ENCODE measurements at regions not wholly inside any gene's neighbourhood (a gene's known extent, or its start where the extent isn't known, plus 50 kb on each side); places are given as distances from the start of the nearest gene placed in this dataset.
A peak's percentile ranks its signal among the peaks of the same experiment; 100 is the strongest.

GRCh38 chr5:106152569-106152968, 1518.2 kb downstream of the EFNA5 start:
- H3K27me3 ChIP-seq (ENCODE audit: control insufficient read depth, insufficient read depth, low read length), result no peaks in the 10 kb centered on the region
- H3K4me3 ChIP-seq (ENCODE audit: low read length), result no peak overlapping the region
- DNase-seq, result no peak
- no peak overlapping the region for H3K27ac ChIP-seq (ENCODE audit: low read length)
- no peaks in the 10 kb centered on the region for H3K4me1 ChIP-seq (ENCODE audit: control insufficient read depth, insufficient read depth, low read length)
- H3K9me3 ChIP-seq (replicated peaks; ENCODE audit: control insufficient read depth, low read depth, low read length), result no peaks in the 10 kb centered on the region
- no CpG with 5 or more reads among the region's 1 CpG for WGBS (ENCODE audit: insufficient coverage)
- no peaks in the 10 kb centered on the region for H3K36me3 ChIP-seq (ENCODE audit: control insufficient read depth, insufficient read depth, low read length)

GRCh38 chr5:106142116-106142515, 1528.6 kb downstream of the EFNA5 start:
- no peak overlapping the region for H3K27ac ChIP-seq (ENCODE audit: low read length)
- H3K4me1 ChIP-seq (ENCODE audit: control insufficient read depth, insufficient read depth, low read length), result no peaks in the 10 kb centered on the region
- H3K9me3 ChIP-seq (replicated peaks; ENCODE audit: control insufficient read depth, low read depth, low read length), result no peaks in the 10 kb centered on the region
- no peak overlapping the region for H3K4me3 ChIP-seq (ENCODE audit: low read length)
- no peaks in the 10 kb centered on the region for H3K27me3 ChIP-seq (ENCODE audit: control insufficient read depth, insufficient read depth, low read length)
- no peak for DNase-seq
- no peaks in the 10 kb centered on the region for H3K36me3 ChIP-seq (ENCODE audit: control insufficient read depth, insufficient read depth, low read length)

GRCh38 chr5:106140101-106140500, 1530.6 kb downstream of the EFNA5 start:
- Histone ChIP-seq H3K36me3 (ENCODE audit: control insufficient read depth, insufficient read depth, low read length) (no peaks in the 10 kb centered on the region), H3K4me3 (ENCODE audit: low read length) (no peak overlapping the region), H3K27me3 (ENCODE audit: control insufficient read depth, insufficient read depth, low read length) (no peaks in the 10 kb centered on the region), H3K4me1 (ENCODE audit: control insufficient read depth, insufficient read depth, low read length) (no peaks in the 10 kb centered on the region), H3K9me3 (replicated peaks; ENCODE audit: control insufficient read depth, low read depth, low read length) (no peaks in the 10 kb centered on the region), H3K27ac (ENCODE audit: low read length) (no peak overlapping the region)
- WGBS (ENCODE audit: insufficient coverage), result no CpG with 5 or more reads among the region's 2 CpGs
- no peak for DNase-seq

- H3K27ac ChIP-seq (ENCODE audit: low read length), result no peak overlapping the region
- no peaks in the 10 kb centered on the region for H3K36me3 ChIP-seq (ENCODE audit: control insufficient read depth, insufficient read depth, low read length)
- no peak overlapping the region for H3K4me3 ChIP-seq (ENCODE audit: low read length)
- H3K4me1 ChIP-seq (ENCODE audit: control insufficient read depth, insufficient read depth, low read length), result no peaks in the 10 kb centered on the region
- peak; percentile 8 for DNase-seq
- no CpG with 5 or more reads among the region's 2 CpGs for WGBS (ENCODE audit: insufficient coverage)
- no peaks in the 10 kb centered on the region for H3K9me3 ChIP-seq (replicated peaks; ENCODE audit: control insufficient read depth, low read depth, low read length)
- H3K27me3 ChIP-seq (ENCODE audit: control insufficient read depth, insufficient read depth, low read length), result no peaks in the 10 kb centered on the region
Observed at GRCh38 chr5:106136061-106136460, 1534.7 kb downstream of the EFNA5 start.

- 100% methylated on average over 1 of the region's 1 CpG for WGBS (ENCODE audit: insufficient coverage)
Observed at GRCh38 chr5:106135473-106135872, 1535.3 kb downstream of the EFNA5 start.

GRCh38 chr5:106134549-106134948, 1536.2 kb downstream of the EFNA5 start:
- Histone ChIP-seq H3K9me3 (replicated peaks; ENCODE audit: control insufficient read depth, low read depth, low read length) (no peaks in the 10 kb centered on the region), H3K4me3 (ENCODE audit: low read length) (no peak overlapping the region), H3K27me3 (ENCODE audit: control insufficient read depth, insufficient read depth, low read length) (no peaks in the 10 kb centered on the region), H3K27ac (ENCODE audit: low read length) (no peak overlapping the region), H3K4me1 (ENCODE audit: control insufficient read depth, insufficient read depth, low read length) (no peaks in the 10 kb centered on the region), H3K36me3 (ENCODE audit: control insufficient read depth, insufficient read depth, low read length) (no peaks in the 10 kb centered on the region)
- DNase-seq, result no peak

More at GRCh38 chr5:106135473-106135872, 1535.3 kb downstream of the EFNA5 start:
- Histone ChIP-seq H3K27me3 (ENCODE audit: control insufficient read depth, insufficient read depth, low read length) (no peaks in the 10 kb centered on the region), H3K4me3 (ENCODE audit: low read length) (no peak overlapping the region), H3K9me3 (replicated peaks; ENCODE audit: control insufficient read depth, low read depth, low read length) (no peaks in the 10 kb centered on the region), H3K27ac (ENCODE audit: low read length) (no peak overlapping the region), H3K36me3 (ENCODE audit: control insufficient read depth, insufficient read depth, low read length) (no peaks in the 10 kb centered on the region), H3K4me1 (ENCODE audit: control insufficient read depth, insufficient read depth, low read length) (no peaks in the 10 kb centered on the region)
- DNase-seq, result no peak

- Histone ChIP-seq H3K4me3 (ENCODE audit: low read length) (no peak overlapping the region), H3K27ac (ENCODE audit: low read length) (no peak overlapping the region), H3K27me3 (ENCODE audit: control insufficient read depth, insufficient read depth, low read length) (no peaks in the 10 kb centered on the region), H3K4me1 (ENCODE audit: control insufficient read depth, insufficient read depth, low read length) (no peaks in the 10 kb centered on the region), H3K36me3 (ENCODE audit: control insufficient read depth, insufficient read depth, low read length) (no peaks in the 10 kb centered on the region), H3K9me3 (replicated peaks; ENCODE audit: control insufficient read depth, low read depth, low read length) (no peaks in the 10 kb centered on the region)
- no peak for DNase-seq
- 100% methylated on average over 1 of the region's 2 CpGs for WGBS (ENCODE audit: insufficient coverage)
Observed at GRCh38 chr5:106127985-106128384, 1542.8 kb downstream of the EFNA5 start.

- no peak overlapping the region for H3K27ac ChIP-seq (ENCODE audit: low read length)
- no peak overlapping the region for H3K4me3 ChIP-seq (ENCODE audit: low read length)
- H3K36me3 ChIP-seq (ENCODE audit: control insufficient read depth, insufficient read depth, low read length), result no peaks in the 10 kb centered on the region
- H3K27me3 ChIP-seq (ENCODE audit: control insufficient read depth, insufficient read depth, low read length), result no peaks in the 10 kb centered on the region
- H3K9me3 ChIP-seq (replicated peaks; ENCODE audit: control insufficient read depth, low read depth, low read length), result no peaks in the 10 kb centered on the region
- WGBS (ENCODE audit: insufficient coverage), result no CpG with 5 or more reads among the region's 1 CpG
- no peak for DNase-seq
- H3K4me1 ChIP-seq (ENCODE audit: control insufficient read depth, insufficient read depth, low read length), result no peaks in the 10 kb centered on the region
Observed at GRCh38 chr5:106127341-106127781, 1543.4 kb downstream of the EFNA5 start.

- H3K9me3 ChIP-seq (replicated peaks; ENCODE audit: control insufficient read depth, low read depth, low read length), result no peaks in the 10 kb centered on the region
- no peaks in the 10 kb centered on the region for H3K27me3 ChIP-seq (ENCODE audit: control insufficient read depth, insufficient read depth, low read length)
- DNase-seq, result no peak
- H3K4me1 ChIP-seq (ENCODE audit: control insufficient read depth, insufficient read depth, low read length), result no peaks in the 10 kb centered on the region
- no CpG with 5 or more reads among the region's 7 CpGs for WGBS (ENCODE audit: insufficient coverage)
- no peaks in the 10 kb centered on the region for H3K36me3 ChIP-seq (ENCODE audit: control insufficient read depth, insufficient read depth, low read length)
- no peak overlapping the region for H3K4me3 ChIP-seq (ENCODE audit: low read length)
- no peak overlapping the region for H3K27ac ChIP-seq (ENCODE audit: low read length)
Observed at GRCh38 chr5:106121972-106122605, 1548.6 kb downstream of the EFNA5 start.

- H3K27ac ChIP-seq (ENCODE audit: low read length), result no peak overlapping the region
- no CpG with 5 or more reads among the region's 3 CpGs for WGBS (ENCODE audit: insufficient coverage)
- H3K9me3 ChIP-seq (replicated peaks; ENCODE audit: control insufficient read depth, low read depth, low read length), result peaks cover 2% of the 10 kb centered on the region
- H3K27me3 ChIP-seq (ENCODE audit: control insufficient read depth, insufficient read depth, low read length), result no peaks in the 10 kb centered on the region
- no peak for DNase-seq
- H3K4me1 ChIP-seq (ENCODE audit: control insufficient read depth, insufficient read depth, low read length), result no peaks in the 10 kb centered on the region
- H3K4me3 ChIP-seq (ENCODE audit: low read length), result no peak overlapping the region
- H3K36me3 ChIP-seq (ENCODE audit: control insufficient read depth, insufficient read depth, low read length), result no peaks in the 10 kb centered on the region
Observed at GRCh38 chr5:106116682-106117081, 1554.1 kb downstream of the EFNA5 start.

GRCh38 chr5:106113922-106114321, 1556.8 kb downstream of the EFNA5 start:
- H3K27ac ChIP-seq (ENCODE audit: low read length), result no peak overlapping the region
- WGBS (ENCODE audit: insufficient coverage), result 80% methylated on average over 1 of the region's 1 CpG
- H3K36me3 ChIP-seq (ENCODE audit: control insufficient read depth, insufficient read depth, low read length), result no peaks in the 10 kb centered on the region
- no peak for DNase-seq
- no peaks in the 10 kb centered on the region for H3K27me3 ChIP-seq (ENCODE audit: control insufficient read depth, insufficient read depth, low read length)
- H3K9me3 ChIP-seq (replicated peaks; ENCODE audit: control insufficient read depth, low read depth, low read length), result peaks cover 2% of the 10 kb centered on the region
- no peak overlapping the region for H3K4me3 ChIP-seq (ENCODE audit: low read length)
- H3K4me1 ChIP-seq (ENCODE audit: control insufficient read depth, insufficient read depth, low read length), result no peaks in the 10 kb centered on the region

All from muscle of leg (tissue), 3 donors.